Progenitor cell of endocrine pancreas (in vitro differentiated cells): ENCODE measurements at regions not wholly inside any gene's neighbourhood (a gene's known extent, or its start where the extent isn't known, plus 50 kb on each side); places are given as distances from the start of the nearest gene placed in this dataset.

Experiments used
- DNase-seq: peaks from one replicate; pipeline ENCODE4 v3.0.0; 2021; ENCODE audit warnings: low spot score; ENCODE audit not compliant: unreplicated experiment
- H3K27ac Mint-ChIP-seq: 2 replicates; pipeline ENCODE4 v1.8.0; 2021; ENCODE audit warnings: mild to moderate bottlenecking, moderate library complexity, mixed read lengths
- H3K27me3 Mint-ChIP-seq: 2 replicates; pipeline ENCODE4 v1.8.0; 2021; ENCODE audit warnings: mixed read lengths
- H3K36me3 Mint-ChIP-seq: 2 replicates; pipeline ENCODE4 v1.8.0; 2022; ENCODE audit warnings: mixed read lengths; ENCODE audit not compliant: insufficient read depth
- H3K4me1 Mint-ChIP-seq: 2 replicates; pipeline ENCODE4 v1.8.0; 2021; ENCODE audit warnings: low read depth, mixed read lengths
- H3K4me3 Mint-ChIP-seq: 2 replicates; pipeline ENCODE4 v1.8.0; 2021; ENCODE audit warnings: low read depth, mild to moderate bottlenecking, moderate library complexity, mixed read lengths
- H3K9me3 Mint-ChIP-seq: 2 replicates; pipeline ENCODE4 v1.8.0; 2021; ENCODE audit warnings: low read depth, mixed read lengths
- CTCF ChIP-seq: fragments of 200-600 bp; sonication (generic); IDR thresholded peaks from one replicate; pipeline ENCODE4 v1.5.0; 2021; ENCODE audit warnings: antibody characterized with exemption, mild to moderate bottlenecking; ENCODE audit not compliant: unreplicated experiment

GRCh38 chr3:25252291-25252690, 175.8 kb upstream of the RARB start:
- H3K36me3 Mint-ChIP-seq: peaks cover 4% of the 10 kb centered on the region
- no peak overlapping the region for H3K4me3 Mint-ChIP-seq
- no peak overlapping the region for H3K27ac Mint-ChIP-seq
- no peak for TF ChIP-seq CTCF
- peaks cover 35% of the 10 kb centered on the region for H3K9me3 Mint-ChIP-seq
- DNase-seq: no peak
- no peaks in the 10 kb centered on the region for H3K27me3 Mint-ChIP-seq
- no peaks in the 10 kb centered on the region for H3K4me1 Mint-ChIP-seq

DNA sequence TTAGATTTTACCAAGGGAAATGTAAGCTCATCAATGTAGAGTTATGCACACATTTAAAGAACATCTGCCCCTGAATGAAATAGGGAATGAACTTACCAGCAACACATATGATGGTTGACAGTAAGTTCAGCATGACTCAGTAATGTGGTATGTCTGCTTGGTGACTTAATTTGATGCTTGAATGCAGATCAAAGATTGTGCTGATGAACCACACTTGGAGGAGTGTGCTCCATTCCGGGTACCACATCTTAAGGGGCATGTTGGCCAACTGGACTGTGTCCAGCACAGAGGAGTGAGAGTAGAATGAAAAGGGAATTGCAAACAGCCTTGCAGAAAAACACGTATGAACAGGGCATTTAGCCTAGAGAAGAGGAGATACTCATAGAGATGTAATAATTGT, 171.0 kb upstream of the RARB start:
- peaks cover 8% of the 10 kb centered on the region for H3K9me3 Mint-ChIP-seq
- H3K27me3 Mint-ChIP-seq: no peaks in the 10 kb centered on the region
- H3K4me1 Mint-ChIP-seq: no peaks in the 10 kb centered on the region
- DNase-seq: no peak
- H3K36me3 Mint-ChIP-seq: no peaks in the 10 kb centered on the region
- no peak overlapping the region for H3K27ac Mint-ChIP-seq
- no peak overlapping the region for H3K4me3 Mint-ChIP-seq
- no peak for TF ChIP-seq CTCF

- Mint-ChIP-seq H3K9me3 (no peaks in the 10 kb centered on the region), H3K36me3 (no peaks in the 10 kb centered on the region), H3K4me3 (no peak overlapping the region), H3K27ac (no peak overlapping the region), H3K4me1 (no peaks in the 10 kb centered on the region), H3K27me3 (peaks cover 5% of the 10 kb centered on the region)
- DNase-seq: no peak
- no peak for TF ChIP-seq CTCF
Measured at GRCh38 chr3:25259871-25260270, 168.2 kb upstream of the RARB start.

GRCh38 chr3:25262322-25262721, 165.7 kb upstream of the RARB start:
- Mint-ChIP-seq H3K4me1 (peaks cover 5% of the 10 kb centered on the region), H3K36me3 (no peaks in the 10 kb centered on the region), H3K4me3 (no peak overlapping the region), H3K27me3 (peaks cover 5% of the 10 kb centered on the region), H3K9me3 (no peaks in the 10 kb centered on the region), H3K27ac (no peak overlapping the region)
- TF ChIP-seq CTCF: no peak
- DNase-seq: no peak

DNA sequence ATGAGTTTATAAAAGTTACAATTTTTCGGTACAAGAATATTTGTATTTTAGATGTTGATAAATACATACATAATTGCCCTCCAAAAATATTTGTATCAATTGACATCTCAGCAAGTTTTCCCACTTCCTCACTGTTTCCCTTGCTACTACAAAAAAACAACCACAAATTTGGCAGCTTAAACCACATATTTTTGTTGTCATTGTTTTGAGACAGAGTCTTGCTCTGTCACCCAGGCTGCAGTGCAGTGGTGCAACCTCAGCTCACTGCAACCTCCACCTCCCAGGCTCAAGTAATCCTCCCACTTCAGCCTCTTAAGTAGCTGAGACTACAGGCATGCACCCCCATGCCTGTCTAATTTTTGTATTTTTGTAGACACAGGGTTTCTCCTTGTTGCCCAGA, 162.8 kb upstream of the RARB start:
- Mint-ChIP-seq H3K27me3 (peaks cover 5% of the 10 kb centered on the region), H3K4me3 (no peak overlapping the region), H3K36me3 (peaks cover 2% of the 10 kb centered on the region), H3K27ac (no peak overlapping the region), H3K4me1 (peaks cover 7% of the 10 kb centered on the region), H3K9me3 (peaks cover 3% of the 10 kb centered on the region)
- no peak for DNase-seq
- no peak for TF ChIP-seq CTCF

DNA sequence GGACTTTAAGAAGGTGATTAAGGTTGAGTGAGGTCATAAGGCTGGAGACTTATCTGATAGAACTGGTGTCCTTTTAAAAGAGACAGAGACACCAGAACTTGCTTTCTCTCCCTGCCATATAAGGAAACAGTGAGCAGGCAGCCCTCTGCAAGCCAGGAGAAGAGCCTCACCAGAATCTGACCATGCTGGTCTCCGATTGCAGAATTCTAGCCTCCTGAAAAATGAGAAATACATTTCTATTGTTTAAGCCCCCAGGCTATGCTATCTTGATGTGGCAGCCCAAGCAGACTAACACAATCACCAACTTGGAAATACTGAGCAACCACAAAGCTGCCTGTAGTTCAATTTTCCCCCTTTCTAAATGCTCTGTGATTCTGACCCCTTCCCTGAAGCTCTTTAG, 161.4 kb upstream of the RARB start:
- Mint-ChIP-seq H3K4me3 (no peak overlapping the region), H3K36me3 (peaks cover 2% of the 10 kb centered on the region), H3K27ac (no peak overlapping the region), H3K4me1 (peaks cover 7% of the 10 kb centered on the region), H3K27me3 (peaks cover 5% of the 10 kb centered on the region), H3K9me3 (peaks cover 3% of the 10 kb centered on the region)
- no peak for TF ChIP-seq CTCF
- no peak for DNase-seq
